ENCODE measurements at regions not wholly inside any gene's neighbourhood (a gene's known extent, or its start where the extent isn't known, plus 50 kb on each side); places are given as distances from the start of the nearest gene placed in this dataset.

DNA sequence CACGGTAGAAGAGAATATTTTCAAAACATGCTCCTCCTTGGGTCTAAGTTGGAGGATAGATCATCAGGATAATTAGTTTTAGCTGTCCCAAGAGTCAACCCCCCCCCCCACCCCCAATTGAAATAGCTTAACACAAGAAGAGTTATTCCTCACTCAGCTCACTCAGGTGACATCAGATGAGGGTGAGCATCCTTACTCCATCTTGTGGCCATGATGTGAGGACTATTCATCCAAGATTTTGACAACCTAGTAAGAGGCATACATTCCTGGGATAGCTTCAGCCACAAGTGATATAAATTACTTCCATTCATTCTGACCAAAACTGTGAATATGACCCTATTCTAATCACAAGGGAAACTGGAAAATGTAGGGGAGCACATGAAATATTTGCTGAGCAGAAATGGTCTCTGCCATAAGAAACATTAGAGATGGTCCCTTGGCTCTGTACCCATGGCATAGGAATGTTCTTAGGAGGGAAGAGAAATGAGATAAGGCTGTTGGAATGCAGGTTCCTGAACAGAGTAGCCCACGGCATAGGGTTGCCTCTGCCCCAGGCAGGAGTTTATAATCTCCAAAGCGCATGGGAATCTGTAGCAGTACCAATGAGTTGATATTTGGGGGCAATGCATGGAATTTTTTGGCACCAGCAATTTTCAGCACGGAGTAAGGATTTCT is 257.2 kb downstream of the CYRIA start:
- no peak for DNase-seq

DNA sequence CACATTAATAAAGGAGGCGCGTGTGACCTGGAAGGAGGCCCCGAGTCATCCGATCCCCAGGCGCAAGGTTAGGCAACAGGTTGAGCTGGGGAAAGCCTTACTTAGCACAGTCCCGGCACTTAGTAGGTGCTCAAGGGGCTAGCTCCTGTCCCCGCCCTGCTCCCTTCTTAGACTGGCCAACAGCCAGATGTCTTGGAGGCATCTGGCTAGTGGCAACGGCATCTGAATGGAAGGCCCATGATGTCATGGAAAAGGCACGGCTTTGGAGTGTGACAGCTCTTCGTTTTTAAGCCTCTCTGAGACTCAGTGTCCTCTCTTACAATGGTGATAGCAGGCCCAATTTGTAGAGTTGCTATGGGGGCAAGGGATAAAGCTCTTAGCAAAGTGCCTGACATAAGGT is 258.3 kb downstream of the CYRIA start:
- DNase-seq, result no peak

DNA sequence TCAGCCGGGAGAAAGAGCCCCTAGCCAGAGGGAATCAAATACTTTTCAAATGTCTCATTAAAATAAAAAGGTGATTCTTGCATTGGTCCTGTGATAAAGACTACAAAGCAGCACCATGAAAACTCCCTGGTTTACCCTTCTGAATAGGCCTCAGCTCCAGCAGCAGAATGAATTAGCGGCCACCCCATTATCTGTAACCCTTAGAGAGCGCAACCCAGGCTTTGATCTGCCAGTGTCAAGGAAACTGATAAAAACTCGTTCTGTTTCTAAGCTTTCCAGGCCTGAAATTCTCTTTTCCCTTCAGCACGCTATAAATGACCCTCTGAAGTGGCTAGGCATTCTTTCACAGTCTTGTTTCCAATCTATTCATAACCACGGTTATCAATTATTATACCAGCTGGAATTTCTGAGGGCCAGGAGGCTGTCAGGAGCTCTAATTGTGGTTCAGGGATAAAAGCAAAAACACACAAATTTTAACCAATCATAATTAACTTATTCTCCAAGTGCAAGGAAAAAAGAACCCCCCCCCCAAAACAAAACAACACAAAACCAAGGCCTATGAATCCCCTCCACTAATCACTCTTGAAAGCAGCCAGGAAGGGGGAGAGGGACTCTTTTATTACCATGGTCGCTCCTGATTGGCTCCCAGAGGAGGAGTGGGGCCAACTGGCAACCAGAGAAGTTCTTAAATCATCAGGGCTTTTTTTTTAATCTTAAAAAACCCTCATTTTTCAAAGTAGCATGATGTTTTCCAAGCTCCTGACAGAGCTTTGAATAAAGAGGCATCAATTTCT is 258.9 kb downstream of the CYRIA start:
- DNase-seq, result no peak

DNA sequence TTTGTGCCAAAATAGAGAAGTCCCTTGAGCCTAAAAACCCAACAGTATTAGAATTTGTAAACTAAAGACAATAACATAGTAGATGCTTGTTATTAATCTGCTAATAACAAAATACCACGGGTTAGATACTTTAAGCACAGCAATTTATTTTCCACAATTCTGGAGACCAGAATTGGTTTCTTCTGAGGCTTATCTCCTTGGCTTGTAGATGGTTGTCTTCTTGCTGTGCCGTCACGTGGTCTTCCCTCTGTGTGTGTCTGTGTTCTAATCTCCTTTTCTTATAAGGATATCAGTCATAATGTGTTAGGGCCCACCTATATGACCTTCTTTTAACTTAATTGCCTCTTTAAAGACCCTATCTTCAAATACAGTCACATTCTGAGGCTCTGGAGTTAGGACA is 260.1 kb downstream of the CYRIA start:
- DNase-seq, result no peak

DNA sequence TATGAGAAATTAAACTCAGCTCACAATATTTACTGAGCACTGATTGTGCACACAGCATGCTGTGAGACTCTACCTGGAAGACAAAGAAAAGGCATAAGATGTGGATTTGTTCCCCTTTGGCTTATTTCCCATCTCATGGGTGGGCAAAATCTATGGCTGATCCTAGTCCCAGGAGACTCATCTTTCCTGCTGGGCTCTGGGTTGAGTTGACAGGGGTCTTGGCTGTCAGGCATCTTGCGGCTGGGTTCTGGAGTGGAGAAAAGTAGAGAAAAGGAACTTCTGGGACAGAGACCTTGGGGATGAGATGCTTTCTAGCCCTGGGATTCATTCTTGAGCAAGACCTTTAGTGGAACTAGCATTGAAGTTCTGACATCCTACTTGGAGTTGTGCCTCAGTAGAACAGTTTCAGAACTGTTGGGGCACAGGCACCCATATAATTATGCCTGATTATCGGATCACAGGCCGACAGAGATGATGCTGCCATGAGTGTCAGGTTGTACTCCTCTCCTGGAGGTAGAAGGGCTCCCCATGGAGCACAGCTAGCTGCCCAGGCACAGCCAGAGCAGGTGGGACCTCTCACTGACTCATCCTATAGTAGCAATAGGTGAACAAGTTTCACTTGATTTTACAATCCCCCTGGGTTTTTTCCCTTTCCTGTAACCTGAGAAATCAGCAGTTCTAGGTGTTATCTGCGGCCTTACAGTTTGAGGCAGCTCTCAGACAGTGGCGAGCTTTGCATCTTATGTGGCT is 260.9 kb downstream of the CYRIA start:
- no peak for DNase-seq

DNA sequence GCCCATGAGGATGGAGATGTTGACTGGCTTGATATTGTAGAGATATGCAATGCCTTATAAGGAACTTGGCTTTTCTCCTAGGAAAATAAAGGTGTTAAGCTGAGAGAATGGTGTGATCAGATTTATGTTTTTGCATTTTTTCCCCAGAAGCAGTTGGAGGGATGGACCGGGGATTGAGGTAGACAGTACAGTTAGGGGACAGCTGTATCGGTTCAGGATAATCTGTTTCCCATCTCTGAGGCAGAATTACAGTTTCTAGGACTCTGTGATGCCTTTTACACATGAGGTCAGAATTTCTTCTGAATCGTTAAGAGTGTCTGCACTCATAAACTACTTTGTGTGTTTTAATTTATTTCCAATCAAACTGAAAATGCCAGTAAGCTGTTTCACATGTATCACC is 261.5 kb downstream of the CYRIA start:
- no peak for DNase-seq

DNA sequence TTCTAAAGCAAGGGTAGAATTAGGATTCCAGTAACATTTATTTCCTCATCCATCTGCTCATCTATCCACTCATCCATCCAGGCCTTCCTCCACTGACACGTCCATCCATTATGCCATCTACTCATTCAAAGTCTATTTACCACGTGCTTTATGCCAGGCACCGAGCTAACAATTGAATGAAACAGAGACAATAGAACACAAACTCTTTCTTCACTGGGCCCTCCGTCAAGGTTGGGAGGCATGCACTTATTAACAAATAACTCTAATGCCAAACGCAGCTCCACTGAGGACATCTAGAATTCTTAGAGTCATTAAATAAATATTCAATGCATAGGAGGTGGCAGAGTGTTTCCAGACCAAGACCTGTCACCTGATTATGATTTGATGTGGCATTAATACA is 262.7 kb downstream of the CYRIA start:
- DNase-seq, result no peak

DNA sequence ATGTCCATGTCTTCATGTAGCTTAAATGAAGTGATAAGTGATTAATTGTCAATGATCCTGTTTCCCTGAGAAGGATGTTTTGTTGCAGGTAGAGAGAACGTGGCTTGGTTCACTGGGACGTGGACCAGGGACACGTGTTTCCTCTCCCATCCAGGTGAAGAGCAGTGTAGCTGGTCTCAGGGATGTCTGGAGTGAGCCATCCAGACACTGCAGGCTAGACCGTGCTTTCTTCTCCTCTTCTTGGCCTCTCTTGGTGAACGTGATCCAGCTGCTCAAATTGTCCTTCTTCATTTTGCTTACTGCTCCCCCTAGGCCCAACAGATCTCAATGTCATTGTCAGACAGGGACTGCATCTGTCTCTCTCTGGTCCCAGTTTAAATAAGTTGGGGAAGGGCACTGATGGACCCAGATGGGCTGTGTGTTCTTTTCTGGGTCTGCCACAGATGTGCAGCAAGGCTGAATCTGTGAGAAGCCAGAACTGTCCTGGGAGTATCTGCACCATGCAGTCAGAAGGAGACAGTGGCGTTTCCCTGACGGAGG is 263.8 kb downstream of the CYRIA start:
- no peak for DNase-seq

DNA sequence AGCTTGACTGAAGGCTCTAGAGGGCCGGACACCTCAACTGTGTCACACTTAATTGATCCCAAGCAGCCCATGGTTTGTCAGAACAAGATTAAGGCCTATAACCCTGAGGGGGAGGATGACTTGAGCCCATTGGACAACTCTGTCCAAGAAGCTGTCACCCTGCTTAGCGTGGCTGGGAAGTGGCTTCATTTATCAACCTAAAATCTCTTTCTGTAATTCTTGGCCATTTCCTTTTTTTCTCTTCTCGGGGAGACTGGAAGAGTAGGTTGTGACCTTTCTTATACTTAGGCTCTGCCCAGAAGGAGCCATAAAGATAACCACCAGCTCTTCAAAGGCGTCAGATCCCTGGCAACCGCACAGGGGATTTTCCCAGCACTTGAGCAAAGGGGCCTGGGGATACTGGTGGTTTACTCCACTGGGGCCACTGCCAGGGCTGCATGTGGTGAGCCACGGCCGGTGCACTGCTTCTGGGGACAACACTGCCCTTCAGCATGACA is 265.5 kb downstream of the CYRIA start:
- DNase-seq, result no peak

DNA sequence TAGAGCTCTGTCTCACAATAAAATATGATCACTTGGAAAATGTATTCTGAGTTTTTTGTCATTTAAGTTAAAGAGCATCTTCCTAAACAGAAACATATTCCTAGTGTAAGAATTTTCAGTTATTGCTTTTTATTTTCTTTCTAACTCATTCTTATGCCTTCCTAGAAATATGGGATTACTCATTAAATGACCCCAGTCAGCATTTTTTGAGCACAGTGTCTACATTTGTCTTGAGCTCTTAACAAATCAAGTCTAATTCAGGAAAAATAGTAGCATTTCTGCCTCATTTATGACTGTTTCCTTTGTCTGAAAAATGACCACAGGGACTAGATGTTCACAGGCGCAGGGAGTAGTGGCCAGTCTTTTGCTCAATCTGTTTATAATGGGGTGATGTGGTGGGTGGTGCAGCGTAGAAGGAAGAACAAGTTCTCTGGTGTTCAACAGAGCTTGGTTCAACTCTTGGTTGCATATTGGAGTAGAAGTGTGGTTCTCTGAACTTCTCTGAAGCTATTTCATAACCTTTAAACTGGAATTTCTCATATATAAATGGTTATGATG is 267.1 kb downstream of the CYRIA start:
- no peak for DNase-seq

DNA sequence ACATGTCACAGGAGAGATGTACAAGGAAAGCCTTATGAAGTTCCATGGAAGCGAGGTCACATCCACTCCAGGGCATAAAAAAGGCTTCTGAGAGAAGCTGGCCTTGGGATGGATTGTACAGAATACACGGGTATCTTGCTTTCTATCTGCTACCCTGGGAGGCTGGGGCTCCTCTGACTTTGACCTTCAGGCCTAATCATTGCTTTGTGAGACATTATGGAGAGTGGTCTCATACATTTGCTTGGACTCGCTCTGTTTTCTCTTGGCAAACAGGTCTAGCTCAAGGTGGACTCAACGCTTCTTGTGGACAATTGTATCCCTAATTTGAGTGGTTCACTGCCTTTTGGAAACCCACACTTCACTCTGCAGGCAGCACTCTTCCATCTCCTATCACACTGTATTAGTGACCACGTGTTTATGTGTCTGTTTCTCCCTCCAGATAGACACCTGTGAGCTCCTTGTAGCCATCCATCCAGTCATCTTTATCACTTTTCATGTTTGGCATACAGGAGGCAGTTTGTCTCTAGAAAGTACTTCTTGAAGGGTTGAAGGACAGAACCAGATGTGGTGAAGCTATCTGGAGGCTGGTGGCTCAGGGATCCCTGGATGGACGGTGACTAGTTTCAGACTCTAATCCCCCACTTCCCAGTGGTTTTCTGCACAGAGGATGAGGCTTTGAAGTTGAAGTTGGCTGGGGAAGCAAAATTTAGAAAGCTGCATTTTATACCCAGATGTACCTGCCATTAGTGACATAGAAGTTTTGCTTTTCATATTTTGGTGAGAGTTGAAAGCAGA is 267.8 kb downstream of the CYRIA start:
- DNase-seq, result no peak

DNA sequence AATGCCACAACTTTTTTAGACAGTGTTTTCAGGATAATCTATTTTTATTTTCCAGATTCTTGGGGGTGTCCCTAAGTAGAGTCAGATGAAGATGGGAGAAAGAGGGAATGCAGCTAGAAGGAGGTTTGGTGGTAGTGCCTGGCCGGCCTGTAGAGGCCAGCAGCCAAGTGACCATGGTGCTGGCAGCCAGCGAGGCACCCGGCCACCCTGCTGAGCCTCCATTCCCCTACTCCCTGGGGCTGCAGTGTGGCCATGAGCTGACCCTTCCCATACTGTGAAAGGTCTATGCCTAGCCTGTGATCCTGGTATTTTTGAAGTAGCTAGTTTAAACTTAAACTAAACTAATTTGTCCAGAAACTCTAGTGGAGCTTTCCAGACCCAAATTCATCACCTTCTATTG is 268.6 kb downstream of the CYRIA start:
- DNase-seq, result no peak

DNA sequence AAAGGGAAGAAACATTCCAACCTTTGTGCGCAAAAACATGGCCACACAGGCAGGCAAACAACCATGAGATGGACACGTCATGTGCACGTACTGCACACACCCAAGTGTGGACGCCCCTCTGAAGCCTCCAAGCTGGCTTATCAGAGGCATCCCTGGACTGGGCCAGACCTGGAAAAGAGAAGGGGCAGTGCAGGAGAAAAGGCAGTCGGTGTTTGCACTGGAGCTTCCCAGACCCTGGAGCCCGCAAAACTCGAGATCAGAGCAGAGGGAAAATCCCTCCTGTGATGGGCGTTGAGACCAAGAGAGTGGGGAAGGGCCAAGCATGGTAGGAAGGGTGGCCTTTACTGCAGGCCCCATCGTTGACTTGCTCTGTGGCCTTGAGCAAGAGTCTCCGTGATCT is 269.5 kb downstream of the CYRIA start:
- no peak for DNase-seq

DNA sequence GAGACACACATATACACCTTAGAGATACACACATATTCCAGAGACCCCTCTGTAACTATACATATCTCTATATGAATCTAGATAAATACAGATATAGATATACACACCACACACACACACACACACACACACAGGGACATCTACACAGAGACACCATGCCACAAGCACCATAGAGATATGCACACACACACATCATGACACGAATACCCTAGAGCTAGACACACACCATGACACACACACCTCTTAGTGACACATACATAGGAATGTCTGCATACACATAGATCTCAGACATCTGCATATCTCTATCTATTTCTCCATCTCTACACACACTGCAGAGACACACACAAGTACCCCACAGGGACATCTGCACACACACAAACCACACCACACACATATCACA is 270.0 kb downstream of the CYRIA start:
- no peak for DNase-seq

DNA sequence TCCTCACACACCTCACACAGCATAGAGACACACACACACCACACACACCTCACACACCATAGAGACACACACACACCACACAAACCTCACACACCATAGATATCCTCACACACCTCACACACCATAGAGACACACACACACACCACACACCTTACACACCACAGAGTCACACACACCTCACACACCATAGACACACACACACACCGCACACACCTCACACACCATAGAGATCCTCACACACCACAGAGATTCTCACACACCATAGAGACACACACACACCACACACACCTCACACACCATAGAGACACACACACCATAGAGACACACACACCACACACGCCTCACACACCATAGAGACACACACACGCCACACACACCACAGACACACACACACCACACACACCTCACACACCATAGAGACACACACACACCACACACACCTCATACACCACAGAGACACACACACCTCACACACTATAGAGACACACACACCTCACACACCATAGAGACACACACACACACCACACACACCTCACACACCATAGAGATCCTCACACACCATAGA is 270.6 kb downstream of the CYRIA start:
- DNase-seq, result no peak

DNA sequence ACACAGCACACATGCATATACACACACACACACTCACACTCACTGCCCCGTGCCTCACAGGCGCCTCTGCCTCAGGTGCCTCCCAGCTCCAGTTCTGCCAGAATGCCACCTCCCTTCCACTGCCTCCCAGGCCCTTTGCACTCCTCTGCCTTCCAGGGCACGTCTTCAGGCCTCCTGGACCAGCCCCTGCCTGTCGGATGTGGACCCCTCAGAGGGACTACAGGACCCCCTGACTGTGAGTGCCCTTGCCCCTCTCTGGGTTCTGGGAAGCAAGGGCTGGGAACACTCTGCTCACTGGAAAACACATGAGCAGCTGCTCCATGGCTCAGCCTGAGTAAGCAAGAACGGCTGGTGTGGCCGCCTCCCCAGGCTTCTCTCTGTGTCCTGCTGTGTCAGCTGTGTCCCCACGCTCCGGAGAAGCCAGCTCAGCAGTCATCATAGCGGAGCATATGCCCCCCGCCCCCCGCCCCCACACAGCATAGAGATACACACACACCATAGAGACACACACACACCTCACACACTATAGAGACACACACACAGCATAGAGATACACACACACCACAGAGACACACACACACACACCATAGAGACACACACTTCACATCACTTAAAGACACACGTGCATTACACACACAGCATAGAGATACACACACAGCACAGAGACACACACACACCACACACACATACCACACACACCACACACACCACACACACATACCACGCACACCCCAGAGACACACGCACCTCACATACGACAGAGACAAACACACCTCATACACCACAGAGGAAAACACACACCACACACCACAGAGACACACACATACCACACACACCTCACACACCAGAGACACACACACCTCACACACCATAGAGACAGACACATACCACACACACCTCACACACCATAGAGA is 271.3 kb downstream of the CYRIA start:
- DNase-seq, result peak; percentile 14 to 65

DNA sequence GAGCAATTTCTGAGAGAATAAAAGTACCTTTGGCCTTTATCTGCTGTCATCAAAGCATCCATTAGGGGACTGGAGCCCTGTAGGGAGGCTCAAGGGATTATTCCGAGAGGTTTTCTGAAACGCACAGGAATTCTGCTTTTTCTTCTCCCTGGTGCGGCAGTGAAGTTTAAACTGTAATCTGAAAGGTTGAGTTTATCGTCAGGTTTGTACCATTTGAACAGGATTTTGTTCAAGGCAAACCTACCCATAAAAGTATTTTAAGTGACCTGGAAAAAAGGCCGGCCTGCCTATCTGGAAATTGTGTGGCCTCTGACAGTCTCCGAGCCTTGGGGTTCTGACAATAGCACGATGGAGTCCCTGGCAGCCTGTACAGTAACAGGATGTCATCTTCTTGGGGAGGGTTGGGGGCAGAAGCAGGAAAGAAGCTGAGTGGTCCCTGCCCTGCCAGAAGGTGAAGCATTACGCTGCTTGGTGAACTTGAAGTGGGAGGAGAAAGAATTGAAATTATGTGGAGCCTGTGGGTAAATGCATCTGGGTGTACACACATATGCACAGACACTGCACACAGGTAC is 272.0 kb downstream of the CYRIA start:
- DNase-seq, result no peak

DNA sequence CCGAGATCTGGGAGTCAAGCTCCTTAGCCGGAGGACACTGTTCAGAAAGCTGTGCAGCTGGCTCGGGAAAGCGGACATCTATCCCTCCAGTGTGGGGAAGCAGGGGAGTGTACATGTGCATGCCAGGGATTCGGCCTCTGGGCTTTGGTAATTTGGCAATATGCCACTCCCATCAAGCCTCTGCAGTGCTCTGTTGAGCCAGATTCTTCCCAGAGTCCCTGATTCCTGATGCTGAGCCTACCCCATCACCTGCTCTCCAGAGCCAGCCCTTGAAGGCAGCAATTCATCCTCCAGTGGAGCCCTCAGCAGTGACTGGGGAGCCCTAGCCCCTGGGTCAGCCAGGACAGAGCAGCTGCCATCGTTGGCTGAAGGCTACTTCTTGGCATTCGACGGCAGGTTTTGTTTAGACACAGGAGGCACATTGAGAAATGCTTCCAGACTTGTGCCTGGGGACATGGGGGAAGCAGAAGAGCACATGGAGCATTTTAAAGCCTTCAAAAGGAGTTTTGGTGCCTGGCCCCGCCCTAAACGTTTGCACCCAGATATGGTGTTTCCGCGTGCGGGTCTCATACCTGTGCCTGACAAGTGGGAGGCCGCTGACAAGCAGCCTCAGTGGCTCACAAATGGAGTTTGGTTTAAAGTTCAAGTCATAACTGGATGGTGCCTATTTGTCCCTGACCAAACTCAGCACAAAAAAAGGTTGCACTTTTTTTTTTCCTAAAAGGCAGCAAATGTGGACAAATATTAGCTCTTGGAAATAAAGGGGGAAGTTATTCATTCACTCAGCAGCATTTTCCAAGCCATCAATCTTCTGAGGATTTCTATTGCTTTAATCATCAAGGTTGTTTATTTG is 272.8 kb downstream of the CYRIA start:
- DNase-seq, result no peak

DNA sequence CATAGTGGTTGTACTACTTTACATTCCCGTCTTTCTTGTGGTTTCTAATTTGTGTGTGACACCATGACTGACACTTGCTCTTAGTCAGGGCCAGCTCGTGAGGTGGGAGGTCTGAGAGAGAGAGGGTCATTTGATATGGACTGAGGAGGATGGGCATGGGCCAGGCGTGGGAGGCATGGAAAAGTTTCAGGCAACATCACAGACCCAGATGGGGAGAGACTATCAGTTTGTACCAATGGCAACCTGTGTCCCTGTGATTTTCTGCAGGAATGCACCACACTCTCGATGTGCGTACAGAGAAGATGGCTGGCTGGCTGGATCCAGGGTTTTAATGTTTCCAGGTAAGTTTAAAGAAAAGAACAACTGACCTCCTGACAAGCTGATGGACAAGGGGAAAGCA is 273.6 kb downstream of the CYRIA start:
- no peak for DNase-seq

DNA sequence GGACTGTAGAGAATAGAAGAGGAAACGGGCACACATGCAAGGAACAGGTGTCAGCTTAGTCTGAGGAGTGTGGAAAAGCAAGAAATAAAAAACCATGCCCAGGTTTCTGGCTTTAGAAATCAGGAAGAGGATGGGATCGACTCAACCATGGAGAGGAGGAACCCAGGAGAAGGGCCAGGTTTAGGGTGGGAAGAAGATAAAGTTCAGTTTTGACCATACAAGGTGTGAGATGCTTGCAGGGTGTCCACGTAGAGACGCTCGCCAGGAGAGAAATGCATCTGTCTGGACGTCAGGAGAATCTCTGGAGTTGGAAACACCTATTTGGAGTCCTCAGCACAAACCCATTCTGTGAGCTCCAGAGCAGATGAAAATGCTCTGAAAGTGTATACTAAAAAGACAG is 275.1 kb downstream of the CYRIA start:
- no peak for DNase-seq

Data from NCI-H524 (cell line).